Esophagus squamous epithelium (tissue), 5 donors: ENCODE measurements at regions not wholly inside any gene's neighbourhood (a gene's known extent, or its start where the extent isn't known, plus 50 kb on each side); places are given as distances from the start of the nearest gene placed in this dataset.
A peak's percentile ranks its signal among the peaks of the same experiment; 100 is the strongest.

Experiments
- DNase-seq: peaks from one replicate; lab custom pipeline; 2025; lab: John Stamatoyannopoulos, UW
- H3K27ac ChIP-seq, 4 donors: fragments of 200-600 bp; sonication (generic); one replicate each; pipeline ENCODE4 v1.5.1; 2016 to 2019; ENCODE audit warnings: mild to moderate bottlenecking in 1 of 4
- H3K27me3 ChIP-seq, 4 donors: fragments of 200-600 bp; sonication (generic); 1 replicate in 3 of 4; 2 replicates in 1 of 4; pipeline versions ENCODE4 v1.5.1 to v1.6.0; 2017 to 2021; ENCODE audit warnings: antibody characterized with exemption in 1 of 4
- H3K36me3 ChIP-seq, 3 donors: fragments of 200-600 bp; sonication (generic); one replicate each; pipeline ENCODE4 v1.5.1; 2016 to 2019
- H3K4me1 ChIP-seq, 3 donors: fragments of 200-600 bp; sonication (generic); one replicate each; pipeline ENCODE4 v1.5.1; 2017 to 2019
- H3K4me3 ChIP-seq, 4 donors: fragments of 200-600 bp; sonication (generic); 1 replicate in 3 of 4; 2 replicates in 1 of 4; pipeline ENCODE4 v1.5.1; 2016 to 2019; ENCODE audit warnings: mild to moderate bottlenecking in 2 of 4, moderate library complexity in 1 of 4
- H3K9me3 ChIP-seq, 3 donors: fragments of 200-600 bp; sonication (generic); one replicate each; pipeline ENCODE4 v1.5.1; 2016 to 2019
- CTCF ChIP-seq, 6 experiments: fragments of 450-650 bp in 4 of 6; fragments of 200-600 bp in 2 of 6; sonication (generic) in 2 of 6; IDR thresholded peaks; one replicate each; pipeline ENCODE4 v1.5.1; 2016 to 2019; ENCODE audit warnings: antibody characterized with exemption in 6 of 6, mild to moderate bottlenecking in 4 of 6, moderate library complexity in 4 of 6
- POLR2A ChIP-seq, 4 donors: fragments of 450-650 bp; IDR thresholded peaks; one replicate each; pipeline ENCODE4 v1.6.1; 2017; ENCODE audit warnings: antibody characterized with exemption in 4 of 4, mild to moderate bottlenecking in 4 of 4, moderate library complexity in 3 of 4
- WGBS, 2 donors: methylation state at CpG; one replicate each; pipeline ENCODE4 v1.1.5; 2018; 5-methylcytosine and 5-hydroxymethylcytosine counted together
- intact Hi-C: fragments of 100-400 bp; cut with DNase I; formaldehyde crosslinking; loops from one replicate; pipeline ENCODE4 v1.15.0; 2022
- donor health status: DM: yes; HTN: yes; CAD: no.

- 43 to 78% methylated on average over 1 of the region's 1 CpG for WGBS, 2 donors
- TF ChIP-seq CTCF (IDR thresholded peaks at IDR 0.05) (no peak), POLR2A (IDR thresholded peaks at IDR 0.05) (no peak)
- H3K27me3 ChIP-seq = no peaks in the 10 kb centered on the region
- peaks cover 10 to 40% (median 14%) of the 10 kb centered on the region in 3 donors for H3K4me1 ChIP-seq
- intact Hi-C loops = no loop called here
- no peak for DNase-seq
- H3K36me3 ChIP-seq = no peaks in the 10 kb centered on the region
- H3K9me3 ChIP-seq = no peaks in the 10 kb centered on the region
- H3K27ac ChIP-seq = no peak overlapping the region
- H3K4me3 ChIP-seq = no peak overlapping the region
These were observed 51.4 kb upstream of the SEC61G start for GRCh38 chr7:54810401-54810800.

- H3K4me1 ChIP-seq = peaks cover 10 to 40% (median 14%) of the 10 kb centered on the region in 3 donors
- intact Hi-C loops = no loop called here
- TF ChIP-seq CTCF (IDR thresholded peaks at IDR 0.05) (no peak), POLR2A (IDR thresholded peaks at IDR 0.05) (no peak)
- no peaks in the 10 kb centered on the region for H3K9me3 ChIP-seq
- no peak for DNase-seq
- H3K27me3 ChIP-seq = no peaks in the 10 kb centered on the region
- peak overlapping the region in 3 of 4 donors; percentile 27 to 73 (median 68) for H3K27ac ChIP-seq
- H3K36me3 ChIP-seq = no peaks in the 10 kb centered on the region
- H3K4me3 ChIP-seq = no peak overlapping the region
- WGBS, 2 donors = 38 to 44% methylated on average over 5 of the region's 5 CpGs
These were observed 52.2 kb upstream of the SEC61G start for GRCh38 chr7:54811041-54811845.

- H3K4me3 ChIP-seq = no peak overlapping the region
- TF ChIP-seq CTCF (IDR thresholded peaks at IDR 0.05) (no peak), POLR2A (IDR thresholded peaks at IDR 0.05) (no peak)
- 53 to 54% methylated on average over 6 to 8 of the region's 8 CpGs for WGBS, 2 donors
- no peaks in the 10 kb centered on the region for H3K36me3 ChIP-seq
- peaks cover 10 to 40% (median 14%) of the 10 kb centered on the region in 3 donors for H3K4me1 ChIP-seq
- no peaks in the 10 kb centered on the region for H3K9me3 ChIP-seq
- no peaks in the 10 kb centered on the region for H3K27me3 ChIP-seq
- H3K27ac ChIP-seq = peak overlapping the region in 3 of 4 donors; percentile 27 to 73 (median 68)
- DNase-seq = no peak
- intact Hi-C loops = no loop called here
These were observed 52.8 kb upstream of the SEC61G start for GRCh38 chr7:54811846-54812254.

GRCh38 chr7:54812756-54813322 lies 53.8 kb upstream of the SEC61G start:
- no peak for DNase-seq
- no peak for TF ChIP-seq POLR2A (IDR thresholded peaks at IDR 0.05)
- no peak for TF ChIP-seq CTCF (IDR thresholded peaks at IDR 0.05)
- no peaks in the 10 kb centered on the region for H3K36me3 ChIP-seq
- no peaks in the 10 kb centered on the region for H3K27me3 ChIP-seq
- H3K27ac ChIP-seq = no peak overlapping the region
- peaks cover 10 to 40% (median 14%) of the 10 kb centered on the region in 3 donors for H3K4me1 ChIP-seq
- H3K4me3 ChIP-seq = no peak overlapping the region
- intact Hi-C loops = no loop called here
- no peaks in the 10 kb centered on the region for H3K9me3 ChIP-seq
- 87 to 95% methylated on average over 4 of the region's 4 CpGs for WGBS, 2 donors

GRCh38 chr7:54813398-54813797 lies 54.4 kb upstream of the SEC61G start:
- intact Hi-C loops = no loop called here
- no peak overlapping the region for H3K4me3 ChIP-seq

More at GRCh38 chr7:54813398-54813797, 54.4 kb upstream of the SEC61G start:
- H3K27ac ChIP-seq = no peak overlapping the region
- no peaks in the 10 kb centered on the region for H3K9me3 ChIP-seq
- DNase-seq = no peak
- peaks cover 10 to 40% (median 14%) of the 10 kb centered on the region in 3 donors for H3K4me1 ChIP-seq
- no peak for TF ChIP-seq CTCF (IDR thresholded peaks at IDR 0.05)
- no peak for TF ChIP-seq POLR2A (IDR thresholded peaks at IDR 0.05)
- no peaks in the 10 kb centered on the region for H3K36me3 ChIP-seq
- 37 to 48% methylated on average over 5 to 6 of the region's 6 CpGs for WGBS, 2 donors
- no peaks in the 10 kb centered on the region for H3K27me3 ChIP-seq
